HEK293T (cell line): ENCODE measurements at regions not wholly inside any gene's neighbourhood (a gene's known extent, or its start where the extent isn't known, plus 50 kb on each side); places are given as distances from the start of the nearest gene placed in this dataset.
"Not testable (repeated sequence)": the region's sequence is repeated elsewhere in the genome, so short reads cannot be mapped to it uniquely, and the experiment has no call there.

Experiments
- CTCF ChIA-PET: fragments of 350-600 bp; formaldehyde crosslinking; extraction: SDS; loops from one replicate; lab custom pipeline; 2021; ENCODE audit warnings: antibody characterized with exemption, inconsistent platforms; lab: Yijun Ruan, JAX
- POLR2A ChIA-PET: fragments of 350-600 bp; formaldehyde crosslinking; extraction: SDS; loops from one replicate; lab custom pipeline; 2020; ENCODE audit warnings: antibody characterized with exemption, inconsistent platforms; lab: Yijun Ruan, JAX
- DNase-seq: peaks from one replicate; pipeline ENCODE4 v3.0.0; 2012; ENCODE audit warnings: mixed read lengths; ENCODE audit errors: extremely low spot score
- ARNT ChIP-seq: fragments of 450-650 bp; IDR thresholded peaks from 2 replicates; pipeline ENCODE4 v1.6.1; 2017; ENCODE audit warnings: mild to moderate bottlenecking
- BHLHE40 ChIP-seq: fragments of 450-650 bp; IDR thresholded peaks from 2 replicates; pipeline ENCODE4 v1.6.1; 2016; ENCODE audit warnings: mild to moderate bottlenecking, moderate library complexity, borderline replicate concordance
- CTBP1 ChIP-seq: fragments of 450-650 bp; IDR thresholded peaks from 2 replicates; pipeline ENCODE4 v1.6.1; 2016; ENCODE audit warnings: borderline replicate concordance
- ELF4 ChIP-seq: fragments of 450-650 bp; IDR thresholded peaks from 2 replicates; pipeline ENCODE4 v1.6.1; 2017; ENCODE audit warnings: antibody characterized with exemption
- FOXA1 ChIP-seq: fragments of 450-650 bp; IDR thresholded peaks from 2 replicates; pipeline ENCODE4 v1.6.1; 2016; ENCODE audit warnings: mild to moderate bottlenecking
- FOXK2 ChIP-seq: fragments of 450-650 bp; IDR thresholded peaks from 2 replicates; pipeline ENCODE4 v1.6.1; 2016; ENCODE audit warnings: mild to moderate bottlenecking
- FOXM1 ChIP-seq: fragments of 450-650 bp; IDR thresholded peaks from 2 replicates; pipeline ENCODE4 v1.6.1; 2017; ENCODE audit warnings: mild to moderate bottlenecking, borderline replicate concordance
- HDGF ChIP-seq: fragments of 450-650 bp; IDR thresholded peaks from 2 replicates; pipeline ENCODE4 v1.6.1; 2017; ENCODE audit warnings: antibody characterized with exemption, borderline replicate concordance
- L3MBTL2 ChIP-seq: fragments of 450-650 bp; conservative IDR thresholded peaks from 2 replicates; pipeline ENCODE4 v1.6.1; 2016; ENCODE audit warnings: mild to moderate bottlenecking
- LEF1 ChIP-seq: fragments of 450-650 bp; IDR thresholded peaks from 2 replicates; pipeline ENCODE4 v1.6.1; 2017; ENCODE audit warnings: mild to moderate bottlenecking, borderline replicate concordance
- NFRKB ChIP-seq: fragments of 450-650 bp; IDR thresholded peaks from 2 replicates; pipeline ENCODE4 v1.6.1; 2016; ENCODE audit warnings: mild to moderate bottlenecking, moderate library complexity
- SP1 ChIP-seq: fragments of 450-650 bp; IDR thresholded peaks from 2 replicates; pipeline ENCODE4 v1.6.1; 2017
- SUZ12 ChIP-seq: fragments of 450-650 bp; IDR thresholded peaks from 2 replicates; pipeline ENCODE4 v1.6.1; 2016; ENCODE audit warnings: mild to moderate bottlenecking
- TARDBP ChIP-seq: fragments of 450-650 bp; IDR thresholded peaks from 2 replicates; pipeline ENCODE4 v1.6.1; 2016
- ZNF384 ChIP-seq: fragments of 450-650 bp; IDR thresholded peaks from 2 replicates; pipeline ENCODE4 v1.6.1; 2016
- TF ChIP-seq, protein P1 (sequence below): fragments of 450-650 bp; IDR thresholded peaks from 2 replicates; pipeline ENCODE4 v1.6.1; 2016

DNA sequence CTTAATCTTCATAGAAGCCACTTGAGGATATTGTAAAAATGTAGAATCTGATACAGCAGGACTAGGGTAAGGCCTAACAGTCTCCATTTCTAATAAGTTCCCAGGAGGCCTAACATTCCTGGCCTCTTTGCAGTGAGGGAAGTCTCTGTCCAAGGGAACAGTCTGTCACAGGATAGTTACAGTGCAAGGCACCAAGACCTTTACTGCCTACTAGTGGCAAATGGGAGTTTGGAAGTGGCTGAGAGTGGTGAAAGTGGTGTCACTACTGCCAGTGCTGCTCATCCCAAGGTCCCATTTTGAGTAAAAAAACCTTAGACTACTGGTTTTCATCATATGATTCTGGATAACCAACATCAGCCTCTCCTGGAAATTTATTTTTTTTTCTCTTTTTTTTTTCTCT is 619.5 kb upstream of the SEMA3D start:
- peak; percentile 14 for DNase-seq
- TF ChIP-seq BHLHE40 (no peak), FOXM1 (no peak), FOXK2 (no peak), NFRKB (no peak), TARDBP (no peak), LEF1 (no peak), SUZ12 (no peak), HDGF (no peak), ARNT (no peak)
- CTCF ChIA-PET: no interaction called here
- POLR2A ChIA-PET: no interaction called here

DNA sequence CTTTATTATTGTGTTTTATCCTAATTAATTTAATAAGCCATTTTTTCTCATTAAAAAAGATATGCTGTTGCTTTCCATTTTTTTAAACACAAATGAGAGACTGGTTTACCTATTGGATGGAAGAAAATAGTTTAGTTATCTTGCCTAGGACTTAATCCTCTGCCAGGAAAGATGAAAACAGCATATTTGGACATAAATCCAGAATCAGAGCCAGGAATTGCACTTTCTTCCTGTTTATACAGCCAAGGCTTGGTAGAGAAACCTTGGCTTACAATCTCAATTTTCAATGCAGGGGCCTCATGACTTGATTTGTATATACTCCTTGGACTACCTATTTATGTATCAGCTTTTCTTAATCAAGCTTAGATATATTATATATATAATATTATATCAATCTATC is 618.8 kb upstream of the SEMA3D start:
- ChIA-PET CTCF (no interaction called here), POLR2A (no interaction called here)
- TF ChIP-seq, protein P1, sequence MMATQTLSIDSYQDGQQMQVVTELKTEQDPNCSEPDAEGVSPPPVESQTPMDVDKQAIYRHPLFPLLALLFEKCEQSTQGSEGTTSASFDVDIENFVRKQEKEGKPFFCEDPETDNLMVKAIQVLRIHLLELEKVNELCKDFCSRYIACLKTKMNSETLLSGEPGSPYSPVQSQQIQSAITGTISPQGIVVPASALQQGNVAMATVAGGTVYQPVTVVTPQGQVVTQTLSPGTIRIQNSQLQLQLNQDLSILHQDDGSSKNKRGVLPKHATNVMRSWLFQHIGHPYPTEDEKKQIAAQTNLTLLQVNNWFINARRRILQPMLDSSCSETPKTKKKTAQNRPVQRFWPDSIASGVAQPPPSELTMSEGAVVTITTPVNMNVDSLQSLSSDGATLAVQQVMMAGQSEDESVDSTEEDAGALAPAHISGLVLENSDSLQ: no peak
- TF ChIP-seq FOXK2 (no peak), ARNT (no peak), FOXA1 (no peak), HDGF (no peak), NFRKB (no peak), SUZ12 (no peak), ZNF384 (no peak), SP1 (no peak), CTBP1 (no peak)
- no peak for DNase-seq

DNA sequence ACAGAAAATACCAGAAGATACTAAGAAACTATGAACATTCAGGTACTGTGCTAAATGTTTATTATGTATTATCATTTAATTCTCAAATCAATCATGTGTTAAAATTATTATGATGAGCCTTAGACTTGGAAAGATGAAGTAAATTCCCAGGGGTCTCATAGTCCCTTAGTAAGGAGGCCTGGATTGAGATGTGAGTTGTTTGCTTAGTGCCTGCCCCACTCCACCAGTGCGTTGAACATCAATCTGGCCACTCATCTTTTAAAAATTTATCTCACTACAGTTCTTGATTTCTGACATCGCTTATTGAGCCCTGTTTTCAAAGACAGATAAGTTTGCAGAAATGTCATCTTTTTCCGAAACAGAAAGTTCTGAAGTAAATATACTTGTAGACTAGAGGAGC is 618.4 kb upstream of the SEMA3D start:
- POLR2A ChIA-PET: no interaction called here
- DNase-seq: no peak
- CTCF ChIA-PET: no interaction called here
- TF ChIP-seq FOXM1 (no peak), CTBP1 (no peak), FOXK2 (no peak), ELF4 (no peak), HDGF (no peak), NFRKB (no peak), SUZ12 (no peak)
- TF ChIP-seq, protein P1: no peak

DNA sequence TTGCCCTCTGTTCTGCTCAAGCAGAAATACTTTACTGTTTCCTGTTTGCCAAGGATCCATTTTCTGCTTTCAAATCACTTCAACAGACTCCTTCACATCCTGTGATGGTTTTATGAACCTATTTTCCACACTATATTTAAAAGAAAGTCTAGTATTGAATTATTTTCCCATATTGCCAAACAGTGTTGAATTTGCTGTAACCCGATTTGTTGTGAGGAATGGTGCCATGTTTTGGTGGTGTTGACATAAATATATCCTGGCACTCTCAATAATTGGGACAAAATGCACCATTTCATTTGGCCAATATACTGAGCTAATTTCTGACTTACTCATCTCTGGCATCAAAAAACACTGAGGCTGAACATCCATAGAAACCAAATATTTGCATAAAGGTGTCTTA is 615.4 kb upstream of the SEMA3D start:
- TF ChIP-seq ZNF384 (no peak), ARNT (no peak), TARDBP (no peak), NFRKB (no peak), FOXK2 (no peak), CTBP1 (no peak), HDGF (no peak), FOXA1 (no peak), SUZ12 (no peak), LEF1 (no peak), L3MBTL2 (no peak), SP1 (no peak), ELF4 (no peak), BHLHE40 (no peak), FOXM1 (no peak)
- TF ChIP-seq, protein P1: no peak
- CTCF ChIA-PET: no interaction called here
- no peak for DNase-seq
- POLR2A ChIA-PET: no interaction called here

DNA sequence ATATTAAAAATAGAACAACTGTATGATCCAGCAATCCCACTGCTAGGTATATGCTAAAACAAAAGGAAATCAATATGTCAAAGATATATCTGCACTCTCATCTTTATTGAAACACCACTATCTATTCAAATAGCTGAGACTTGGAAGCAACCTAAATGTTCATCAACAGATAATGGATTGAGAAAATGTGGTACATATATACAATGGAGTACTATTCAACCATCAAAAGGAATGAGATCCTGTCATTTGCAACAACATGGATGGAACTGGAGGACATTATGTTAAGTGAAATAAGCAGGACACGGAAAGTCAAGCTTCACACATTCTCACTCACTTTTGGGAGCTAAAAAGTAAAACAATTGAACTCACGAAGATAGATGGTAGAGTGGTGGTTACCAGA is 610.1 kb upstream of the SEMA3D start:
- TF ChIP-seq SP1 (no peak), BHLHE40 (no peak)
- CTCF ChIA-PET: no interaction called here
- no peak for DNase-seq
- POLR2A ChIA-PET: no interaction called here

DNA sequence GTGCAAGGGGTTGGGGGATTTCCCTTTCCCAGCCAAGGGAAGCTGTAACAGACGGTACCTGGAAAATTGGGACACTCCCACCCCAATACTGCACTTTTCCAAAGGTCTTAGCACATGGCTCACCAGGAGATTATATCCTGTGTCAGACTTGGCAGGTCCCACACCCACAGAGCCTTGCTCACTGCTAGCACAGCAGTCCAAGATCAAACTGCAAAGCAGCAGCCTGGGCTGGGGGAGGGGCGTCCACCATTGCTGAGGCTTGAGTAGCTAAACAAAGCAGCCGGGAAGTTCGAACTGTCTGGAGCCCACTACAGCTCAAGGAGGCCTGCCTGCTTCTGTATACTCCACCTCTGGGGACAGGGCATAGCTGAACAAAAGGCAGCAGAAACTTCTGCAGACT is 604.2 kb upstream of the SEMA3D start:
- POLR2A ChIA-PET, DNase-seq, CTCF ChIA-PET: not testable (repeated sequence)

DNA sequence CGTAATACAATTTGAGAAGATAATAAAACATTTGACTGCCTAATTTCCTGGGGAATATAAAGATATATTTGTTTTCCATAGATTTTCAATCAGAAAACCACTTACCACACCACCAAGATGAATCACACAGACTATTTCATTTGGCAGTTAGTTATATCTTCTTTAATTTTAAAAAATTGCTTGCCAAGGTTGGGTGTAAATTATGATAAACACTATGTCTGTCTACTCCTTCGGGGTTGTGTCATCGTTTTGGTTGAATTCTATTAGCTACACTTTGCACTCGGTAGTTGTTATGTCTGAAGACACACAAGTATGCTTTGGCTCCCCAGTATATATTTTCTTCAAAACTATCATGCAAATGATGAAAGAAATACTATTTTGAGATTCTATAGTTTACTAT is 594.8 kb upstream of the SEMA3D start:
- TF ChIP-seq L3MBTL2 (no peak), SUZ12 (no peak), FOXA1 (no peak), TARDBP (no peak), CTBP1 (no peak), ELF4 (no peak), BHLHE40 (no peak), SP1 (no peak), ARNT (no peak), HDGF (no peak), NFRKB (no peak), FOXM1 (no peak)
- TF ChIP-seq, protein P1: no peak

More for the DNA sequence above, 594.8 kb upstream of the SEMA3D start:
- POLR2A ChIA-PET: no interaction called here
- CTCF ChIA-PET: no interaction called here
- no peak for DNase-seq
